Dendritic cell treated with granulocyte-macrophage colony-stimulating factor and Interleukin-4, amounts not matched to agents 40 ng/mL and 50 ng/mL, for 4 days (primary cell): ENCODE measurements at regions not wholly inside any gene's neighbourhood (a gene's known extent, or its start where the extent isn't known, plus 50 kb on each side); places are given as distances from the start of the nearest gene placed in this dataset.

Source experiments
- H3K27ac Mint-ChIP-seq: one replicate; pipeline ENCODE4 v1.8.0; 2022; ENCODE audit warnings: mild to moderate bottlenecking, mixed read lengths
- H3K27me3 Mint-ChIP-seq: one replicate; pipeline ENCODE4 v1.8.0; 2022; ENCODE audit warnings: mild to moderate bottlenecking, mixed read lengths
- H3K36me3 Mint-ChIP-seq: one replicate; pipeline ENCODE4 v1.8.0; 2022; ENCODE audit warnings: low read depth, mixed read lengths
- H3K4me1 Mint-ChIP-seq: one replicate; pipeline ENCODE4 v1.8.0; 2022; ENCODE audit warnings: low read depth, mixed read lengths
- H3K4me3 Mint-ChIP-seq: one replicate; pipeline ENCODE4 v1.8.0; 2022; ENCODE audit warnings: mild to moderate bottlenecking, moderate library complexity, mixed read lengths
- H3K9me3 Mint-ChIP-seq: one replicate; pipeline ENCODE4 v1.8.0; 2022; ENCODE audit warnings: mixed read lengths
- intact Hi-C: fragments of 100-400 bp; cut with micrococcal nuclease; formaldehyde crosslinking; loops from one replicate; pipeline ENCODE4 v1.15.0; 2022

- Mint-ChIP-seq H3K27me3 (no peaks in the 10 kb centered on the region), H3K36me3 (no peaks in the 10 kb centered on the region), H3K9me3 (peaks cover 6% of the 10 kb centered on the region), H3K27ac (no peak overlapping the region), H3K4me1 (no peaks in the 10 kb centered on the region), H3K4me3 (no peak overlapping the region)
- intact Hi-C loops, result no loop called here
These were observed 87.5 kb upstream of the KLF12 start for GRCh38 chr13:74221752-74222151.

- Mint-ChIP-seq H3K4me3 (no peak overlapping the region), H3K27me3 (no peaks in the 10 kb centered on the region), H3K9me3 (peaks cover 6% of the 10 kb centered on the region), H3K36me3 (no peaks in the 10 kb centered on the region), H3K4me1 (no peaks in the 10 kb centered on the region), H3K27ac (no peak overlapping the region)
- intact Hi-C loops, result no loop called here
These were observed 85.4 kb upstream of the KLF12 start for GRCh38 chr13:74219566-74219965.

DNA sequence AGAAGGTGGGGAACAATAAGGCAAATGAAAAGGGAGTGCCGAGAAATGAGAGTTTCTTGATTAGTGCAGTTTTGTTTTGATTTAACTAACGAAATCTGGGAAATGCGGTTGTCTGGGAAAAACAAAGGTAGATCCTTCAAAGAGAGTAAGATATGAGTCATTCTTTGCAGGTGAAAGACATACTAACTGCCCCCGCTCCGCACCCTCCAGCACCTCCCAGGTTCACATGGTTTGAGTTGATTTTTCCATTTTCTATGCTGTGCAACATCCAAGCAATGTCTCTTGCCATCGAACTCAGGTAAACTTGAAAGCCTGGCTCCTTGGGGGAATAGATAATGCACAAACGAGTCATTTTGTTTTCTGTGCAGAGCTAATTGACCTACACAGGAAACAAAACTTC lies 84.1 kb upstream of the KLF12 start:
- H3K9me3 Mint-ChIP-seq, result peaks cover 6% of the 10 kb centered on the region
- no peak overlapping the region for H3K4me3 Mint-ChIP-seq
- H3K36me3 Mint-ChIP-seq, result no peaks in the 10 kb centered on the region
- no peaks in the 10 kb centered on the region for H3K27me3 Mint-ChIP-seq
- H3K4me1 Mint-ChIP-seq, result no peaks in the 10 kb centered on the region
- H3K27ac Mint-ChIP-seq, result no peak overlapping the region
- intact Hi-C loops, result no loop called here

- H3K4me3 Mint-ChIP-seq, result no peak overlapping the region
- H3K27me3 Mint-ChIP-seq, result no peaks in the 10 kb centered on the region
- H3K9me3 Mint-ChIP-seq, result peaks cover 6% of the 10 kb centered on the region
- H3K27ac Mint-ChIP-seq, result no peak overlapping the region
- no peaks in the 10 kb centered on the region for H3K36me3 Mint-ChIP-seq
- intact Hi-C loops, result no loop called here
- H3K4me1 Mint-ChIP-seq, result no peaks in the 10 kb centered on the region
These were observed 83.6 kb upstream of the KLF12 start for GRCh38 chr13:74217811-74218210.

- Mint-ChIP-seq H3K36me3 (no peaks in the 10 kb centered on the region), H3K4me3 (no peak overlapping the region), H3K4me1 (no peaks in the 10 kb centered on the region), H3K9me3 (no peaks in the 10 kb centered on the region), H3K27me3 (no peaks in the 10 kb centered on the region), H3K27ac (no peak overlapping the region)
- intact Hi-C loops, result no loop called here
These were observed 81.2 kb upstream of the KLF12 start for GRCh38 chr13:74215420-74215819.

DNA sequence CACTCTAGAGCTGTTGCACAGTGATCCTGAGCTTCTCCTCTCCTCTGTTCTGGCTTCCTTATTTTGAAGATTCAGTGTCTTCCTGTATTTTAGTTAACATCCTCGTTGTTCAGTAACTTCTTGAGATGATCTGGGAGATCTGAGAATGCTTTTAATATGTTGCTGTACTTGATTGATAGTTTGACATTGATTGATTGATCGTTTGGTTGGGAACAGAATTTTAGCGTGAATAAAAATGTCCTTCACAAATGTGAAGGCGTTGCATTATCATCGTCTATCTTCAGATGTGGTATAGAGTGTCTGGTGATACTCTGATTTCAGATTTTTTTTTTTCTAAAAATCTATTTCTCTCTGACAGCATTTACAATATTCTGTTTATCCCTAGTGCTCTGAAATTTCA lies 80.1 kb upstream of the KLF12 start:
- no peak overlapping the region for H3K27ac Mint-ChIP-seq
- intact Hi-C loops, result no loop called here
- no peaks in the 10 kb centered on the region for H3K4me1 Mint-ChIP-seq
- no peaks in the 10 kb centered on the region for H3K36me3 Mint-ChIP-seq
- no peaks in the 10 kb centered on the region for H3K9me3 Mint-ChIP-seq
- no peak overlapping the region for H3K4me3 Mint-ChIP-seq
- H3K27me3 Mint-ChIP-seq, result no peaks in the 10 kb centered on the region

DNA sequence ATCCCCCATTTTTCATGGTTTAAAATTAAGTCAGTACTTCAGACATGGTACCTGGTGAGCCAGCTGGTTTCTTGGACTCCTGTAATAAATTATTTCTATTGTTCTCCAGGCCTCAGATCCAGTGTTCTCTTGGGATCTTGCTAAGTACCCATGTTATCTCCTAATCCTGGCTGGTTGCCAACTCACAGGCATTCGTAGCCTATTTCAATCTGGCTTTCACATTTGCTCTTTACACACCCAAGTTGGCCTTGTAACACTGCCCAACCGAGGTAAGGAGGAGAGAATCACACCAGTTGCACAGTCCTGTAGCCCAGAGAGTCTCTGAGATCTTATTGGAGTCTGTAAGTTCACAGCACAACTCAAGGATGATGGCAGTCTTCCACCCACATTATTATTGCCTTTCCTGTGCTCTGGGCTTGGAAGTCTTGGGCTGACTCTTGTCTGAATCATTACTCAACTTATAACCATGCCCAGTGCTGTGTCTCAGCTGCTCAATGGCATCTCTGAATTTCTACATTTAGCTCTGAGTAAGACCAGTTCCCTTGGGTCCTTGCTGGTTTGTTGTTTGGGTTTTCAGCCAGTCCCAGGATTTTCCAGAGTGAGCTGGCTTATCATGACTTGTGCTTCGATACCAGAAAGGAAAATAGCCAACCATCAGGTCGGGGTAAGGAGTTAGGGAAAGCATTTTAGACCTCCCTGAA lies 76.6 kb upstream of the KLF12 start:
- H3K4me3 Mint-ChIP-seq, result no peak overlapping the region
- H3K36me3 Mint-ChIP-seq, result no peaks in the 10 kb centered on the region
- H3K4me1 Mint-ChIP-seq, result no peaks in the 10 kb centered on the region
- H3K27ac Mint-ChIP-seq, result no peak overlapping the region
- H3K27me3 Mint-ChIP-seq, result no peaks in the 10 kb centered on the region
- H3K9me3 Mint-ChIP-seq, result no peaks in the 10 kb centered on the region
- intact Hi-C loops, result no loop called here

DNA sequence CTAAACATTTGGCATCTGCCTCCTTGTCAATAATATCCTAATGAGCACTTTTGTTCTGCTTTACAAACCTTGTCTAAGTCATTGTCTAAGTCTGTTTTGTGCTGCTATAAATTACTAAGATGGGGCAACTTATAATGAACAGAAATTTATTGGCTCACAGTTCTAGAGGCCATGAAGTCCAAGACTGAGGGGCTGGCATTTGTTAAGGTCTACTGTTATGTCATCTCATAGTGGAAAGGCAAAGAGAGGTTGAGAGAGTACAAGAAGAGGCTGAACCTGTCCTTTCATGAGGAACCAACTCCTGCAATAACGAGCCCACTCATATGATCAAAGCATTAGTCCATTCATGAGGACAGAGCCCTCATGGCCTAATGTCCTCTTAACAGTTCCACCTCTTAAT lies 72.7 kb upstream of the KLF12 start:
- H3K4me3 Mint-ChIP-seq, result no peak overlapping the region
- no peaks in the 10 kb centered on the region for H3K9me3 Mint-ChIP-seq
- H3K27me3 Mint-ChIP-seq, result no peaks in the 10 kb centered on the region
- H3K27ac Mint-ChIP-seq, result no peak overlapping the region
- intact Hi-C loops, result no loop called here
- H3K36me3 Mint-ChIP-seq, result no peaks in the 10 kb centered on the region
- no peaks in the 10 kb centered on the region for H3K4me1 Mint-ChIP-seq

DNA sequence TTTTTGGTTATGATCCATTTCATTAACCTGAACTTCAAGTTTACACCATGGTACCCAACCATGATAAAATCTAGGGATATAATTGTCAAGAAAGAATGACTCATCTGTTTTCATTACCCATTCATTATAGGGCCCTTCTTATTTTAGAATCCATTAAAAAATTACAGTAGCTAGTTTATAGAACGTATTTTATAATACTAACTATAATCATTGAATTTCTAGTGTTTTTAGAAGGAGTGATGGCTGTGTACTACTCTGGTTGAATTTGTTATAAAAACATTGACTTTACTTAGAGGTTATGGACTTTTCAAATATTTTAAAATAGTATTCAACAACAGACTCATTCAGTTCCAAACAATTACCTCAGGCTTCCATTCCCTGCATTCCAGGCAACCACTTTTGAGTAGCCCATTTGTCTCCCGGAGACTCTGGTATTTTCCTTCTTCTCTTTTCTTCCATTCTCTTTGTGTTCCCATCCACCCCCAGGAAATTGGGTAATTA lies 71.9 kb upstream of the KLF12 start:
- no peaks in the 10 kb centered on the region for H3K9me3 Mint-ChIP-seq
- no peaks in the 10 kb centered on the region for H3K4me1 Mint-ChIP-seq
- no peak overlapping the region for H3K27ac Mint-ChIP-seq
- H3K36me3 Mint-ChIP-seq, result no peaks in the 10 kb centered on the region
- intact Hi-C loops, result no loop called here
- H3K4me3 Mint-ChIP-seq, result no peak overlapping the region
- H3K27me3 Mint-ChIP-seq, result no peaks in the 10 kb centered on the region

GRCh38 chr13:74205313-74205690 lies 71.1 kb upstream of the KLF12 start:
- H3K4me1 Mint-ChIP-seq, result no peaks in the 10 kb centered on the region
- H3K36me3 Mint-ChIP-seq, result no peaks in the 10 kb centered on the region
- no peaks in the 10 kb centered on the region for H3K9me3 Mint-ChIP-seq
- intact Hi-C loops, result no loop called here
- no peak overlapping the region for H3K4me3 Mint-ChIP-seq
- no peak overlapping the region for H3K27ac Mint-ChIP-seq
- no peaks in the 10 kb centered on the region for H3K27me3 Mint-ChIP-seq

- no peaks in the 10 kb centered on the region for H3K9me3 Mint-ChIP-seq
- H3K4me3 Mint-ChIP-seq, result no peak overlapping the region
- H3K27me3 Mint-ChIP-seq, result no peaks in the 10 kb centered on the region
- H3K4me1 Mint-ChIP-seq, result no peaks in the 10 kb centered on the region
- H3K36me3 Mint-ChIP-seq, result no peaks in the 10 kb centered on the region
- H3K27ac Mint-ChIP-seq, result no peak overlapping the region
- intact Hi-C loops, result no loop called here
These were observed 70.6 kb upstream of the KLF12 start for GRCh38 chr13:74204602-74205312.

- Mint-ChIP-seq H3K9me3 (no peaks in the 10 kb centered on the region), H3K4me3 (no peak overlapping the region), H3K27ac (no peak overlapping the region), H3K36me3 (no peaks in the 10 kb centered on the region), H3K4me1 (no peaks in the 10 kb centered on the region), H3K27me3 (no peaks in the 10 kb centered on the region)
- intact Hi-C loops, result no loop called here
These were observed 69.4 kb upstream of the KLF12 start for GRCh38 chr13:74203576-74203975.

GRCh38 chr13:74202129-74202813 lies 68.1 kb upstream of the KLF12 start:
- intact Hi-C loops, result no loop called here
- no peaks in the 10 kb centered on the region for H3K4me1 Mint-ChIP-seq

GRCh38 chr13:74201530-74201929 lies 67.3 kb upstream of the KLF12 start:
- Mint-ChIP-seq H3K27me3 (no peaks in the 10 kb centered on the region), H3K4me1 (no peaks in the 10 kb centered on the region), H3K27ac (no peak overlapping the region), H3K4me3 (no peak overlapping the region), H3K9me3 (no peaks in the 10 kb centered on the region), H3K36me3 (no peaks in the 10 kb centered on the region)
- intact Hi-C loops, result no loop called here

More at GRCh38 chr13:74202129-74202813, 68.1 kb upstream of the KLF12 start:
- no peaks in the 10 kb centered on the region for H3K27me3 Mint-ChIP-seq
- H3K4me3 Mint-ChIP-seq, result no peak overlapping the region
- no peaks in the 10 kb centered on the region for H3K36me3 Mint-ChIP-seq
- H3K9me3 Mint-ChIP-seq, result no peaks in the 10 kb centered on the region
- no peak overlapping the region for H3K27ac Mint-ChIP-seq
